HepG2 (cell line): ENCODE measurements at regions not wholly inside any gene's neighbourhood (a gene's known extent, or its start where the extent isn't known, plus 50 kb on each side); places are given as distances from the start of the nearest gene placed in this dataset.
A peak's percentile ranks its signal among the peaks of the same experiment; 100 is the strongest.

ENCODE experiments used
- ATAC-seq: fragments of 200-7000 bp; cut with Tn5 transposase; 3 replicates; pipeline ENCODE4 v1.9.1; 2020; ENCODE audit warnings: mild to moderate bottlenecking, moderate library complexity
- BruUV-seq: library from RNA; stranded (reverse); fragments of 400-500 nt; replicated peaks from 2 replicates; lab custom pipeline; 2021; lab: Mats Ljungman, UMichigan
- CTCF ChIA-PET: fragments of 300-600 bp; formaldehyde crosslinking; extraction: SDS; loops from one replicate; lab custom pipeline; 2021; ENCODE audit warnings: low total read pairs, inconsistent platforms, low intra/inter-chr PET ratio; lab: Yijun Ruan, JAX
- POLR2A ChIA-PET: fragments of 350-600 bp; sonication (Branson Sonifier 250); formaldehyde crosslinking; loops from one replicate; lab custom pipeline; 2020; ENCODE audit warnings: antibody characterized with exemption, inconsistent platforms; lab: Yijun Ruan, JAX
- DNase-seq: peaks from one replicate; pipeline ENCODE4 v3.0.0-alpha.2; 2015; ENCODE audit warnings: low spot score
- FAIRE-seq: peaks from 3 replicates; lab custom pipeline; 2011; peaks lifted over from hg19 to GRCh38; lab: Jason Lieb, UNC
- H2AFZ ChIP-seq: one replicate; pipeline ENCODE4 v1.6.1; 2011; ENCODE audit warnings: low read length, inconsistent platforms
- H3K27ac ChIP-seq: fragments of 300-600 bp; 3 replicates; pipeline ENCODE4 v1.8.0; 2011; ENCODE audit warnings: mixed run types, mild to moderate bottlenecking, mixed read lengths, low read length, inconsistent platforms; ENCODE audit not compliant: insufficient read depth; ENCODE audit errors: extremely low read length
- H3K27me3 ChIP-seq, 2 experiments: fragments of 200-600 bp in 1 of 2; 2 replicates in 1 of 2; 3 replicates in 1 of 2; pipeline versions ENCODE4 v1.6.0 to v1.8.0; 2011; ENCODE audit warnings: low read length in 2 of 2, mild to moderate bottlenecking in 2 of 2, moderate library complexity in 2 of 2, inconsistent platforms in 1 of 2; ENCODE audit not compliant: insufficient read depth in 2 of 2, control insufficient read depth in 1 of 2
- H3K36me3 ChIP-seq, 2 experiments: fragments of 200-600 bp in 1 of 2; replicated peaks in 1 of 2; 2 replicates in 1 of 2; 3 replicates in 1 of 2; pipeline versions ENCODE4 v1.5.1 to v1.8.0; 2011; ENCODE audit warnings: low read length in 2 of 2, inconsistent platforms in 1 of 2; ENCODE audit not compliant: insufficient read depth in 2 of 2, control insufficient read depth in 1 of 2
- H3K4me1 ChIP-seq: 2 replicates; pipeline ENCODE4 v1.5.1; 2012; ENCODE audit warnings: low read length, inconsistent platforms; ENCODE audit not compliant: insufficient read depth
- H3K4me2 ChIP-seq: 2 replicates; pipeline ENCODE4 v1.6.0; 2011; ENCODE audit warnings: low read depth, low read length, inconsistent platforms
- H3K4me3 ChIP-seq, 3 experiments: fragments of 200-600 bp in 1 of 3; sonication (generic), shearing (Covaris generic) in 1 of 3; replicated peaks in 1 of 3; 2 replicates each; pipeline ENCODE4 v1.5.1; 2011 to 2016; ENCODE audit warnings: low read length in 3 of 3, inconsistent platforms in 2 of 3, low read depth in 2 of 3, mild to moderate bottlenecking in 2 of 3, control low read depth in 1 of 3, mixed read lengths in 1 of 3; ENCODE audit not compliant: insufficient read depth in 1 of 3
- H3K79me2 ChIP-seq: one replicate; pipeline ENCODE4 v1.6.1; 2011; ENCODE audit warnings: low read length, inconsistent platforms; ENCODE audit not compliant: insufficient read depth
- H3K9ac ChIP-seq: 2 replicates; pipeline ENCODE4 v1.6.0; 2011; ENCODE audit warnings: mild to moderate bottlenecking, low read depth, low read length, inconsistent platforms; ENCODE audit not compliant: insufficient read depth
- H3K9me3 ChIP-seq: 2 replicates; pipeline ENCODE4 v1.5.1; 2012; ENCODE audit warnings: mild to moderate bottlenecking, low read length
- H4K20me1 ChIP-seq: 2 replicates; pipeline ENCODE4 v1.6.0; 2011; ENCODE audit warnings: inconsistent platforms, mild to moderate bottlenecking, low read length, moderate library complexity; ENCODE audit not compliant: insufficient read depth
- CBX1 ChIP-seq: IDR thresholded peaks from one replicate; pipeline ENCODE4 v1.6.1; 2016; ENCODE audit warnings: antibody characterized with exemption, low read depth
- CBX2 ChIP-seq, 2 experiments: fragments of 200-600 bp in 1 of 2; sonication (generic); formaldehyde crosslinking in 1 of 2; IDR thresholded peaks; 2 replicates each; pipeline versions ENCODE4 v1.7.0 to v1.8.1; 2018 to 2022; ENCODE audit warnings: low read depth in 2 of 2, low read length in 1 of 2, mild to moderate bottlenecking in 1 of 2, missing genetic modification reagents in 1 of 2
- CREB1 ChIP-seq, 2 experiments: fragments of 450-650 bp in 1 of 2; IDR thresholded peaks; 2 replicates each; pipeline ENCODE4 v1.6.1; 2016 to 2017; ENCODE audit warnings: control low read depth in 1 of 2, mild to moderate bottlenecking in 1 of 2, missing compliant biosample characterization in 1 of 2, missing genetic modification characterization in 1 of 2
- HMG20A ChIP-seq: IDR thresholded peaks from 2 replicates; pipeline ENCODE4 v1.6.1; 2016; ENCODE audit warnings: borderline replicate concordance
- HOXD1 ChIP-seq: sonication (generic); formaldehyde crosslinking; IDR thresholded peaks from 2 replicates; pipeline ENCODE4 v1.5.0; 2020; ENCODE audit warnings: missing genetic modification reagents
- NKX3-1 ChIP-seq: sonication (generic); formaldehyde crosslinking; IDR thresholded peaks from 2 replicates; pipeline ENCODE4 v1.5.0; 2020; ENCODE audit warnings: missing genetic modification reagents
- TGIF2 ChIP-seq: IDR thresholded peaks from 2 replicates; pipeline ENCODE4 v1.6.1; 2016; ENCODE audit warnings: control low read depth, missing compliant biosample characterization
- ZKSCAN8 ChIP-seq: IDR thresholded peaks from 2 replicates; pipeline ENCODE4 v1.6.1; 2016; ENCODE audit warnings: borderline replicate concordance, missing genetic modification reagents, missing compliant biosample characterization
- ZNF124 ChIP-seq: sonication (generic); formaldehyde crosslinking; IDR thresholded peaks from 2 replicates; pipeline ENCODE4 v1.4.0; 2020; ENCODE audit warnings: missing genetic modification reagents
- ZNF234 ChIP-seq: sonication (generic); formaldehyde crosslinking; conservative IDR thresholded peaks from 2 replicates; pipeline ENCODE4 v1.5.1; 2020; ENCODE audit warnings: mild to moderate bottlenecking, missing genetic modification reagents
- ZNF879 ChIP-seq: sonication (generic); formaldehyde crosslinking; IDR thresholded peaks from 2 replicates; pipeline ENCODE4 v1.8.1; 2023; ENCODE audit warnings: missing genetic modification reagents
- WGBS: methylation state at CpG from one replicate; pipeline ENCODE4 v1.1.6; 2017; ENCODE audit warnings: low lambda C conversion rate; 5-methylcytosine and 5-hydroxymethylcytosine counted together
- in situ Hi-C: cut with HindIII; loops from 2 replicates; pipeline ENCODE4 v1.10.0; 2017; ENCODE audit warnings: low pct_unique_long_range_greater_than_20kb; ENCODE audit not compliant: extremely low pct_ligation_motif_present
- intact Hi-C: fragments of 100-400 bp; cut with micrococcal nuclease; formaldehyde crosslinking; loops from one replicate; pipeline ENCODE4 v1.10.0; 2022; ENCODE audit not compliant: unreplicated experiment

DNA sequence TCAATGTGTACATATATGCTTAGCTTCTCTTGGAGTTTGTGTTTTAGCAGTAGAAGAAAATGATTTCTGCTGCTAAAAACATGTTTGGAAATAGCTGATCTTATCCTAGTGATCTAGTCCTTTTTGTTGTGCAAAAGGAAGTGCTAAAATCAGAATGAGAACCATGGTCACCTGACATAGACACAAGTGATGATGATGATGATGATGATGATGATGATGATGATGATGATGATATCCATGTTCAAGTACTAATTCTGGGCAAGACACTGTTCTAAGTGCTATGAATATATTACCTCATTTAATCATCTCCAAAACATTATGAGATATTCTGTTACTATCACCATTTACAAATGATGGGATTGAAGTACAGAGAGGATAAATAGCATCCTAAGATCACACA, 79.8 kb downstream of the ANKEF1 start:
- Histone ChIP-seq H3K4me2 (no peak overlapping the region), H3K27ac (no peak overlapping the region)
- CTCF ChIA-PET = no interaction called here
- TF ChIP-seq CREB1 (IDR thresholded peaks at IDR 0.05) = peak; percentile 90
- no peak for TF ChIP-seq CREB1 (CRISPR knock-in tag; IDR thresholded peaks at IDR 0.05)
- TF ChIP-seq HOXD1 = no peak
- TF ChIP-seq, all 625 proteins: peak for 1
- H3K4me1 ChIP-seq = peaks cover 12% of the 10 kb centered on the region
- DNase-seq (no peak), FAIRE-seq (no peak), ATAC-seq (no peak)
- no peak overlapping the region for H3K4me3 ChIP-seq
- no peaks in the 10 kb centered on the region for H3K27me3 ChIP-seq
- no peaks in the 10 kb centered on the region for H3K79me2 ChIP-seq
- intact Hi-C loops (no loop called here), in situ Hi-C loops (no loop called here)
- H2AFZ ChIP-seq = no peak overlapping the region
- no peaks in the 10 kb centered on the region for H3K9me3 ChIP-seq
- no peaks in the 10 kb centered on the region for H3K36me3 ChIP-seq
- no TSS peak for BruUV-seq
- POLR2A ChIA-PET = no interaction called here
- H3K9ac ChIP-seq = no peak overlapping the region
- H4K20me1 ChIP-seq = no peaks in the 10 kb centered on the region

DNA sequence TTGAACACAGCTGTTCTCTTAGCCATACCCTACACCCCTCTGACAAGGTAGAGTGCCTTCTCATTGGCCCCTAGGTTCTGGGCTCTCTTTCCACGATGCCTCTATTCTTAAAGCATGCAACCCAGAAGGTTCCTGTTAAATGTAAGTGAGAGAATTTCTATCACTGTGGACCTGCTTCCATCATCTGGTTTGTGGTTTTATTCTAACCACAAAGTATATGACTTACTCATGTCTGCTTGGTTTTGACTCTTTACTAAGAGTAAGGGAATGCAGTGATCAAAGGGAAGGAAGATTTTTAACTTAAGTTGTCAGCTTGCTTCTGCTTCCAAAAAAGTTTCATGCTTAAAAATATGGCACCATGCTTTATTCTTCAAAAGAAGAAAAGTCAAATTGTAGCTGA, 80.2 kb downstream of the ANKEF1 start:
- BruUV-seq = no TSS peak
- TF ChIP-seq ZKSCAN8 (CRISPR knock-in tag) = no peak
- no peak for TF ChIP-seq ZNF234 (CRISPR knock-in tag)
- no peak for TF ChIP-seq CBX2 (IDR thresholded peaks at IDR 0.05; ENCODE audit: low read depth, low read length)
- no peak for TF ChIP-seq CBX2 (CRISPR knock-in tag; IDR thresholded peaks at IDR 0.05; ENCODE audit: low read depth)
- TF ChIP-seq TGIF2 (CRISPR knock-in tag) = no peak
- no peak for TF ChIP-seq NKX3-1
- TF ChIP-seq HMG20A (CRISPR knock-in tag) = no peak
- no peak for TF ChIP-seq CBX1
- no peak for TF ChIP-seq ZNF879
- no peak for TF ChIP-seq ZNF124
- no peak for FAIRE-seq
- no peak overlapping the region for H2AFZ ChIP-seq
- intact Hi-C loops (no loop called here), in situ Hi-C loops (no loop called here)
- H3K4me3 ChIP-seq = no peak overlapping the region
- H3K36me3 ChIP-seq = no peaks in the 10 kb centered on the region
- ChIA-PET CTCF (no interaction called here), POLR2A (no interaction called here)
- no peaks in the 10 kb centered on the region for H4K20me1 ChIP-seq
- no peak overlapping the region for H3K4me2 ChIP-seq
- 0% methylated on average over 1 of the region's 1 CpG for WGBS
- no peaks in the 10 kb centered on the region for H3K9me3 ChIP-seq
- H3K27ac ChIP-seq = no peak overlapping the region
- ATAC-seq = no peak
- no peak for DNase-seq
- no peak overlapping the region for H3K9ac ChIP-seq
- H3K27me3 ChIP-seq = no peaks in the 10 kb centered on the region
- no peaks in the 10 kb centered on the region for H3K79me2 ChIP-seq
- peaks cover 12% of the 10 kb centered on the region for H3K4me1 ChIP-seq
